GM12878 (cell line): ENCODE measurements at regions not wholly inside any gene's neighbourhood (a gene's known extent, or its start where the extent isn't known, plus 50 kb on each side); places are given as distances from the start of the nearest gene placed in this dataset.

ENCODE experiments used
- ATAC-seq: fragments of 200-7000 bp; cut with Tn5 transposase; 3 replicates; pipeline ENCODE4 v1.9.1; 2020; ENCODE audit warnings: mild to moderate bottlenecking, moderate library complexity
- BruUV-seq: library from RNA; stranded (reverse); fragments of 400-500 nt; replicated peaks from 2 replicates; lab custom pipeline; 2021; lab: Mats Ljungman, UMichigan
- CTCF ChIA-PET: fragments of 300-600 bp; sonication (Branson Sonifier 250); formaldehyde crosslinking; extraction: SDS; loops from one replicate; lab custom pipeline; 2021; ENCODE audit warnings: inconsistent platforms; lab: Yijun Ruan, JAX
- POLR2A ChIA-PET: fragments of 350-600 bp; formaldehyde crosslinking; extraction: SDS; loops from one replicate; lab custom pipeline; 2021; ENCODE audit warnings: inconsistent platforms; lab: Charles Lee
- RAD21 ChIA-PET: fragments of 300-600 bp; sonication (Branson Sonifier 250); formaldehyde crosslinking; loops from one replicate; lab custom pipeline; 2023; ENCODE audit warnings: antibody characterized with exemption; ENCODE audit not compliant: unreplicated experiment; lab: Charles Lee
- SMC1A ChIA-PET: fragments of 300-600 bp; sonication (Branson Sonifier 250); formaldehyde crosslinking; loops from one replicate; lab custom pipeline; 2023; ENCODE audit not compliant: unreplicated experiment, uncharacterized antibody; lab: Charles Lee
- DNase-seq: peaks from one replicate; pipeline ENCODE4 v3.0.0-alpha.2; 2011; ENCODE audit warnings: low read depth, low spot score
- FAIRE-seq: peaks from 3 replicates; lab custom pipeline; 2011; peaks lifted over from hg19 to GRCh38; lab: Jason Lieb, UNC
- H2AFZ ChIP-seq: 2 replicates; pipeline ENCODE4 v1.6.0; 2011; ENCODE audit warnings: low read depth, low read length, control low read depth; ENCODE audit not compliant: control insufficient read depth
- H3K27ac ChIP-seq: 2 replicates; pipeline ENCODE4 v1.5.1; 2011; ENCODE audit warnings: control low read depth; ENCODE audit not compliant: control insufficient read depth, insufficient read depth
- H3K27me3 ChIP-seq, 2 experiments: replicated peaks in 1 of 2; 2 replicates each; pipeline versions ENCODE4 v1.6.0 to v1.6.1; 2011; ENCODE audit warnings: low read length in 1 of 2; ENCODE audit not compliant: control insufficient read depth in 2 of 2, insufficient read depth in 2 of 2
- H3K36me3 ChIP-seq, 2 experiments: 2 replicates each; pipeline ENCODE4 v1.5.1; 2011; ENCODE audit warnings: low read length in 1 of 2; ENCODE audit not compliant: control insufficient read depth in 2 of 2, insufficient read depth in 2 of 2
- H3K4me1 ChIP-seq: 2 replicates; pipeline ENCODE4 v1.6.1; 2011; ENCODE audit warnings: mild to moderate bottlenecking, low read length, moderate library complexity, mixed read lengths; ENCODE audit not compliant: control insufficient read depth, insufficient read depth
- H3K4me2 ChIP-seq: 2 replicates; pipeline ENCODE4 v1.6.0; 2011; ENCODE audit warnings: control low read depth; ENCODE audit not compliant: control insufficient read depth, insufficient read depth
- H3K4me3 ChIP-seq: fragments of 200-600 bp; sonication (generic); 2 replicates; pipeline ENCODE4 v1.5.1; 2016
- H3K79me2 ChIP-seq: 2 replicates; pipeline ENCODE4 v1.6.0; 2011; ENCODE audit warnings: low read length; ENCODE audit not compliant: control insufficient read depth, insufficient read depth
- H3K9ac ChIP-seq: 2 replicates; pipeline ENCODE4 v1.8.0; 2011; ENCODE audit warnings: low read length, control low read depth, mixed read lengths; ENCODE audit not compliant: control insufficient read depth, insufficient read depth
- H3K9me3 ChIP-seq: replicated peaks from 3 replicates; pipeline ENCODE4 v1.5.1; 2011; ENCODE audit warnings: mild to moderate bottlenecking, low read length; ENCODE audit not compliant: control insufficient read depth, insufficient read depth
- H4K20me1 ChIP-seq: 2 replicates; pipeline ENCODE4 v1.6.0; 2011; ENCODE audit not compliant: control insufficient read depth, insufficient read depth
- ATF2 ChIP-seq: IDR thresholded peaks from 2 replicates; pipeline ENCODE4 v1.6.1; 2012; ENCODE audit warnings: low read length, inconsistent platforms
- CHD1 ChIP-seq: IDR thresholded peaks from 2 replicates; pipeline ENCODE4 v1.6.1; 2012; ENCODE audit warnings: low read depth, low read length, improper control_type of control experiment
- EED ChIP-seq: sonication (generic); IDR thresholded peaks from 2 replicates; pipeline ENCODE4 v1.6.1; 2016; ENCODE audit warnings: antibody characterized with exemption, low read depth
- EP300 ChIP-seq, 2 experiments: fragments of 150-350 bp in 1 of 2; IDR thresholded peaks; 2 replicates each; pipeline ENCODE4 v1.6.1; 2011 to 2012; ENCODE audit warnings: low read depth in 2 of 2, low read length in 2 of 2, borderline replicate concordance in 1 of 2, improper control_type of control experiment in 1 of 2, inconsistent platforms in 1 of 2; ENCODE audit not compliant: control insufficient read depth in 1 of 2
- FOXM1 ChIP-seq: IDR thresholded peaks from 2 replicates; pipeline ENCODE4 v1.6.1; 2012; ENCODE audit warnings: low read depth, mild to moderate bottlenecking, inconsistent platforms, low read length, moderate library complexity
- HDAC6 ChIP-seq: fragments of 200-600 bp; sonication (generic); IDR thresholded peaks from one replicate; pipeline ENCODE4 v1.8.0; 2017; ENCODE audit warnings: antibody characterized with exemption; ENCODE audit not compliant: unreplicated experiment
- KAT2A ChIP-seq: conservative IDR thresholded peaks from 2 replicates; pipeline ENCODE4 v1.6.1; 2011; ENCODE audit warnings: low read depth, low read length; ENCODE audit not compliant: control insufficient read depth
- POLR2AphosphoS2 ChIP-seq: IDR thresholded peaks from 2 replicates; pipeline ENCODE4 v1.6.1; 2011; ENCODE audit warnings: low read depth, mild to moderate bottlenecking, low read length, improper control_type of control experiment, moderate library complexity
- RCOR1 ChIP-seq: conservative IDR thresholded peaks from 2 replicates; pipeline ENCODE4 v1.6.1; 2012; ENCODE audit warnings: low read depth, low read length, improper control_type of control experiment
- RUNX3 ChIP-seq: IDR thresholded peaks from 2 replicates; pipeline ENCODE4 v1.6.1; 2012; ENCODE audit warnings: low read length, inconsistent platforms
- SMAD1 ChIP-seq: fragments of 450-650 bp; IDR thresholded peaks from 2 replicates; pipeline ENCODE4 v1.6.1; 2018; ENCODE audit warnings: mild to moderate bottlenecking, low read depth; ENCODE audit not compliant: partially characterized antibody
- SMC3 ChIP-seq: IDR thresholded peaks from 2 replicates; pipeline ENCODE4 v1.6.1; 2011; ENCODE audit warnings: low read length, improper control_type of control experiment, borderline replicate concordance
- WRNIP1 ChIP-seq: IDR thresholded peaks from 2 replicates; pipeline ENCODE4 v1.6.1; 2011; ENCODE audit warnings: low read depth, low read length, improper control_type of control experiment, borderline replicate concordance
- YBX1 ChIP-seq: fragments of 450-650 bp; IDR thresholded peaks from 2 replicates; pipeline ENCODE4 v1.6.1; 2016; ENCODE audit warnings: antibody characterized with exemption
- ZBTB33 ChIP-seq: fragments of 450-650 bp; IDR thresholded peaks from 2 replicates; pipeline ENCODE4 v1.6.1; 2017; ENCODE audit warnings: mild to moderate bottlenecking
- WGBS: methylation state at CpG from one replicate; pipeline ENCODE4 v1.1.6; 2016; ENCODE audit warnings: low lambda C conversion rate; ENCODE audit not compliant: insufficient replicate concordance, insufficient coverage; ENCODE audit errors: missing lambda C conversion rate; 5-methylcytosine and 5-hydroxymethylcytosine counted together
- in situ Hi-C: fragments of 300-500 bp; cut with MboI; formaldehyde crosslinking; loops from 9 replicates; pipeline ENCODE4 v1.14.3; 2018; ENCODE audit warnings: mixed read lengths
- intact Hi-C: fragments of 100-400 bp; cut with micrococcal nuclease; formaldehyde crosslinking; loops from one replicate; pipeline ENCODE4 v1.14.2; 2022; ENCODE audit not compliant: unreplicated experiment
- TF ChIP-seq, protein P1 (sequence below): fragments of 450-650 bp; IDR thresholded peaks from 2 replicates; pipeline ENCODE4 v1.6.1; 2017; ENCODE audit warnings: mild to moderate bottlenecking, low read depth, inconsistent platforms; ENCODE audit not compliant: poor library complexity, severe bottlenecking
- TF ChIP-seq, protein P2 (sequence below): IDR thresholded peaks from 2 replicates; pipeline ENCODE4 v1.6.1; 2011; ENCODE audit warnings: low read depth, low read length, improper control_type of control experiment, borderline replicate concordance
- TF ChIP-seq, protein P3 (sequence below): IDR thresholded peaks from 2 replicates; pipeline ENCODE4 v1.6.1; 2012; ENCODE audit warnings: low read depth, low read length, improper control_type of control experiment

DNA sequence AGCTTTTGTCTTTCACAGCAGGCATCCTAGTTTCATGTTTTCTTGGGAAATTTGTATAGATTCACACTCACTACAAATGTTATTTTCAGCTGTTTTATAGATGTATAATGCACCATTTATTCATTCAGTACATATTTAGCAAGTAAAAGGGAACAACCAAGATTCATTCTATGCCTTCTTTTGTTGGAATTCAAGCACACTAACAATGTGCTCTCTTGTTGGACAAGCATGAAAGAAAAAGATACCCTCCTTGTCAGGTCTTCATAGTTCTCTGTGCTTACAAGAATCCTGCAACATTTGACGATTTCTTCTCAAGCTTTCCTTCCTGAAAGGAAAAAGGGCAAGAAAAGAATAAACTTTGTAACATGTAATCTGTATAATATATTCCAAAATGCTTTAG is 456.0 kb downstream of the USP25 start:
- Histone ChIP-seq H3K4me2 (no peak overlapping the region), H3K27ac (no peak overlapping the region), H3K79me2 (no peaks in the 10 kb centered on the region), H3K4me3 (no peak overlapping the region), H4K20me1 (no peaks in the 10 kb centered on the region), H3K27me3 (no peaks in the 10 kb centered on the region), H3K36me3 (no peaks in the 10 kb centered on the region), H3K4me1 (no peaks in the 10 kb centered on the region), H2AFZ (no peak overlapping the region), H3K9ac (no peak overlapping the region), H3K9me3 (no peaks in the 10 kb centered on the region)
- no peak for DNase-seq
- ATAC-seq, result no peak
- in situ Hi-C loops, result no loop called here
- whole genome bisulfite sequencing, result 0% methylated on average over 1 of the region's 1 CpG
- CTCF ChIA-PET, result no interaction called here
- RAD21 ChIA-PET, result no interaction called here
- FAIRE-seq, result no peak
- POLR2A ChIA-PET, result no interaction called here
- SMC1A ChIA-PET, result interaction anchor here (0.7 kb wide), 1 partner anchor 10 kb away, joined by 3 read pairs; no protein-coding TSS in a partner anchor
- BruUV-seq, result no TSS peak
- TF ChIP-seq POLR2AphosphoS2, result no peak
- no peak for TF ChIP-seq RUNX3
- no peak for TF ChIP-seq YBX1
- TF ChIP-seq, protein P1, sequence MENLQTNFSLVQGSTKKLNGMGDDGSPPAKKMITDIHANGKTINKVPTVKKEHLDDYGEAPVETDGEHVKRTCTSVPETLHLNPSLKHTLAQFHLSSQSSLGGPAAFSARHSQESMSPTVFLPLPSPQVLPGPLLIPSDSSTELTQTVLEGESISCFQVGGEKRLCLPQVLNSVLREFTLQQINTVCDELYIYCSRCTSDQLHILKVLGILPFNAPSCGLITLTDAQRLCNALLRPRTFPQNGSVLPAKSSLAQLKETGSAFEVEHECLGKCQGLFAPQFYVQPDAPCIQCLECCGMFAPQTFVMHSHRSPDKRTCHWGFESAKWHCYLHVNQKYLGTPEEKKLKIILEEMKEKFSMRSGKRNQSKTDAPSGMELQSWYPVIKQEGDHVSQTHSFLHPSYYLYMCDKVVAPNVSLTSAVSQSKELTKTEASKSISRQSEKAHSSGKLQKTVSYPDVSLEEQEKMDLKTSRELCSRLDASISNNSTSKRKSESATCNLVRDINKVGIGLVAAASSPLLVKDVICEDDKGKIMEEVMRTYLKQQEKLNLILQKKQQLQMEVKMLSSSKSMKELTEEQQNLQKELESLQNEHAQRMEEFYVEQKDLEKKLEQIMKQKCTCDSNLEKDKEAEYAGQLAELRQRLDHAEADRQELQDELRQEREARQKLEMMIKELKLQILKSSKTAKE, result no peak
- TF ChIP-seq, protein P2, sequence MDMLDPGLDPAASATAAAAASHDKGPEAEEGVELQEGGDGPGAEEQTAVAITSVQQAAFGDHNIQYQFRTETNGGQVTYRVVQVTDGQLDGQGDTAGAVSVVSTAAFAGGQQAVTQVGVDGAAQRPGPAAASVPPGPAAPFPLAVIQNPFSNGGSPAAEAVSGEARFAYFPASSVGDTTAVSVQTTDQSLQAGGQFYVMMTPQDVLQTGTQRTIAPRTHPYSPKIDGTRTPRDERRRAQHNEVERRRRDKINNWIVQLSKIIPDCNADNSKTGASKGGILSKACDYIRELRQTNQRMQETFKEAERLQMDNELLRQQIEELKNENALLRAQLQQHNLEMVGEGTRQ, result no peak
- no peak for TF ChIP-seq SMAD1
- no peak for TF ChIP-seq EED
- TF ChIP-seq SMC3, result no peak
- TF ChIP-seq EP300 (IDR thresholded peaks at IDR 0.05; ENCODE audit: borderline replicate concordance in 1 of 2, control insufficient read depth in 1 of 2, low read depth in 2 of 2, low read length in 2 of 2), result no peak
- no peak for TF ChIP-seq HDAC6
- no peak for TF ChIP-seq CHD1
- no peak for TF ChIP-seq KAT2A
- no peak for TF ChIP-seq ATF2
- no peak for TF ChIP-seq ZBTB33
- TF ChIP-seq WRNIP1, result no peak
- no peak for TF ChIP-seq RCOR1
- TF ChIP-seq, protein P3, sequence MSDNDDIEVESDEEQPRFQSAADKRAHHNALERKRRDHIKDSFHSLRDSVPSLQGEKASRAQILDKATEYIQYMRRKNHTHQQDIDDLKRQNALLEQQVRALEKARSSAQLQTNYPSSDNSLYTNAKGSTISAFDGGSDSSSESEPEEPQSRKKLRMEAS, result no peak
- no peak for TF ChIP-seq FOXM1
- intact Hi-C loops, result no loop called here
